Suprapubic skin (tissue), 4 donors: ENCODE measurements at regions not wholly inside any gene's neighbourhood (a gene's known extent, or its start where the extent isn't known, plus 50 kb on each side); places are given as distances from the start of the nearest gene placed in this dataset.

Experiments used
- DNase-seq, 2 donors: peaks; one replicate each; pipeline ENCODE4 v3.0.0-alpha.2; 2019; ENCODE audit warnings: low spot score in 2 of 2
- H3K27ac ChIP-seq: fragments of 200-600 bp; sonication (generic); one replicate; pipeline ENCODE4 v1.5.1; 2019
- H3K27me3 ChIP-seq: fragments of 200-600 bp; sonication (generic); one replicate; pipeline ENCODE4 v1.5.1; 2019
- H3K36me3 ChIP-seq: fragments of 200-600 bp; sonication (generic); one replicate; pipeline ENCODE4 v1.5.1; 2019
- H3K4me1 ChIP-seq: fragments of 200-600 bp; sonication (generic); one replicate; pipeline ENCODE4 v1.5.1; 2019
- H3K4me3 ChIP-seq: fragments of 200-600 bp; sonication (generic); one replicate; pipeline ENCODE4 v1.5.1; 2019; ENCODE audit warnings: mild to moderate bottlenecking
- H3K9me3 ChIP-seq: fragments of 200-600 bp; sonication (generic); one replicate; pipeline ENCODE4 v1.5.1; 2019
- EP300 ChIP-seq: sonication (generic); formaldehyde crosslinking; IDR thresholded peaks from one replicate; pipeline ENCODE4 v1.6.1; 2017; ENCODE audit warnings: antibody characterized with exemption
- POLR2A ChIP-seq, 2 donors: fragments of 450-650 bp; IDR thresholded peaks; one replicate each; pipeline ENCODE4 v1.6.1; 2017; ENCODE audit warnings: antibody characterized with exemption in 2 of 2, mild to moderate bottlenecking in 2 of 2, moderate library complexity in 2 of 2
- POLR2AphosphoS5 ChIP-seq, 3 donors: sonication (generic); formaldehyde crosslinking; IDR thresholded peaks; one replicate each; pipeline ENCODE4 v1.6.1; 2017; ENCODE audit warnings: antibody characterized with exemption in 3 of 3
- WGBS: methylation state at CpG from one replicate; pipeline ENCODE4 v1.1.5; 2018; 5-methylcytosine and 5-hydroxymethylcytosine counted together
- TF ChIP-seq, protein P1 (sequence below), 2 donors: fragments of 200-600 bp in 1 of 2; fragments of 450-650 bp in 1 of 2; sonication (generic) in 1 of 2; IDR thresholded peaks; one replicate each; pipeline ENCODE4 v1.5.1; 2016 to 2019; ENCODE audit warnings: antibody characterized with exemption in 2 of 2, mild to moderate bottlenecking in 1 of 2, moderate library complexity in 1 of 2

DNA sequence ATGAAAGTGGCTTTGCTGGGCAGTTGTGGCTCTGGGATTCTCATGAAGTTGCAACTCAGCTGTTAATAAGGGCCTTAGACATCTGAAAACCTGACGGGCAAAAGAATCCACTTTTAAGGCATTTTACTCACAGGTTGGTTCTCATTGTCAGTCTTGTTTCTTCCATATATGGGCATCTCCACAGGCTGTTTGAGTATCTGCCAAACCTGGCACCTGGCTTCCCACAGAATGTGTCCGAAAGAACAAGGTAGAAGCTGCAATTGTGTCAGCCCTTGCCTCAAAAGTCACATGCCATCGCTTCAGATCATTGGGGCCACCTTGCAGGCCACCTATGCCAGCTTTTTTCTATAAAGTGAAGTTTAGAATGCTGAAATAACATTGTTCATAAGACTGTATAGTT, 102.4 kb downstream of the KCTD12 start:
- no peak overlapping the region for H3K27ac ChIP-seq
- H3K9me3 ChIP-seq: no peaks in the 10 kb centered on the region
- H3K27me3 ChIP-seq: no peaks in the 10 kb centered on the region
- no peak for TF ChIP-seq POLR2AphosphoS5 (IDR thresholded peaks at IDR 0.05)
- TF ChIP-seq POLR2A (IDR thresholded peaks at IDR 0.05): no peak
- no peak for TF ChIP-seq EP300
- TF ChIP-seq, protein P1, sequence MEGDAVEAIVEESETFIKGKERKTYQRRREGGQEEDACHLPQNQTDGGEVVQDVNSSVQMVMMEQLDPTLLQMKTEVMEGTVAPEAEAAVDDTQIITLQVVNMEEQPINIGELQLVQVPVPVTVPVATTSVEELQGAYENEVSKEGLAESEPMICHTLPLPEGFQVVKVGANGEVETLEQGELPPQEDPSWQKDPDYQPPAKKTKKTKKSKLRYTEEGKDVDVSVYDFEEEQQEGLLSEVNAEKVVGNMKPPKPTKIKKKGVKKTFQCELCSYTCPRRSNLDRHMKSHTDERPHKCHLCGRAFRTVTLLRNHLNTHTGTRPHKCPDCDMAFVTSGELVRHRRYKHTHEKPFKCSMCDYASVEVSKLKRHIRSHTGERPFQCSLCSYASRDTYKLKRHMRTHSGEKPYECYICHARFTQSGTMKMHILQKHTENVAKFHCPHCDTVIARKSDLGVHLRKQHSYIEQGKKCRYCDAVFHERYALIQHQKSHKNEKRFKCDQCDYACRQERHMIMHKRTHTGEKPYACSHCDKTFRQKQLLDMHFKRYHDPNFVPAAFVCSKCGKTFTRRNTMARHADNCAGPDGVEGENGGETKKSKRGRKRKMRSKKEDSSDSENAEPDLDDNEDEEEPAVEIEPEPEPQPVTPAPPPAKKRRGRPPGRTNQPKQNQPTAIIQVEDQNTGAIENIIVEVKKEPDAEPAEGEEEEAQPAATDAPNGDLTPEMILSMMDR (IDR thresholded peaks at IDR 0.05): no peak
- H3K4me3 ChIP-seq: no peak overlapping the region
- DNase-seq: no peak
- no peaks in the 10 kb centered on the region for H3K36me3 ChIP-seq
- H3K4me1 ChIP-seq: no peaks in the 10 kb centered on the region
- WGBS: 68% methylated on average over 3 of the region's 3 CpGs

DNA sequence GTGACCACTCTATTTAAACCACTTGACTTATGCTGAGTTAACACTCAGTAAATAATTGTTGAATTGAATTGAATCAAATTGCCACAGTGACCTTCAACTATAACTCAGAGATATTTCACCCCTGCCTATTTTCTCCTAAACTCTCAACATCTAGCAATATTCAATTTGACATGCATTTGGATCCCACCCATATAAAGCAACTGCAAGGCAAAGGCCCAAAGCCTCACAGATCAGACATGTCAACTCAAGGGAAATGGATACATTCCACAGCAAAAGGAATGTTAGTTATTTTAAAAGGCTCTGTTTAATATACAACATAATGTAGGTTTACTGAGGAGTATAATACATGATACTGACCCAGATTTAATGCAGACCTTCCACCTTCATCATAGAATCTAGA, 107.4 kb downstream of the KCTD12 start:
- DNase-seq: no peak
- Histone ChIP-seq H3K9me3 (no peaks in the 10 kb centered on the region), H3K27me3 (no peaks in the 10 kb centered on the region), H3K36me3 (no peaks in the 10 kb centered on the region), H3K4me1 (no peaks in the 10 kb centered on the region), H3K4me3 (no peak overlapping the region), H3K27ac (no peak overlapping the region)
- TF ChIP-seq, protein P1 (IDR thresholded peaks at IDR 0.05): no peak
- no peak for TF ChIP-seq POLR2A (IDR thresholded peaks at IDR 0.05)
- TF ChIP-seq POLR2AphosphoS5 (IDR thresholded peaks at IDR 0.05): no peak
- TF ChIP-seq EP300: no peak

DNA sequence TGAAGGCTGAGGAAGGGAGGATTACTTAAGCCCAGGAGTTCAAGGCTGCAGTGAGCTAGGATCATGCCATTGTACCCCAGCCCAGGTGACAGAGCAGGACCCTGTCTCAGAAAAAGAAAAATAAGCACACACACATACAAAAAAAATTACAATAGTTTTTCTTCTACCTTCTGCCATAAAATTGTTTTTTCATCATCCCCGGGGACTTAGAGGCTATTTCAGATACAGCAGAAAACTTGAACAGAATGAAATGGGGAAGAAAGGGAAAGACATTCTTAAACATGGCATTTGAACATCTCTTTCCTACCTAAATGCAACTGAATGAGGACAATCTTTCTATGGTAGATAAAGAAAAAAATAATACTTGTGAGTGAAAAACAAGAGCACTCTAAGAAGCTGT, 109.1 kb downstream of the KCTD12 start:
- no peak overlapping the region for H3K27ac ChIP-seq
- H3K4me1 ChIP-seq: peaks cover 4% of the 10 kb centered on the region
- H3K36me3 ChIP-seq: no peaks in the 10 kb centered on the region
- H3K4me3 ChIP-seq: no peak overlapping the region
- no peak for DNase-seq
- no peaks in the 10 kb centered on the region for H3K27me3 ChIP-seq
- no peak for TF ChIP-seq POLR2AphosphoS5 (IDR thresholded peaks at IDR 0.05)
- no peak for TF ChIP-seq EP300
- TF ChIP-seq, protein P1 (IDR thresholded peaks at IDR 0.05): no peak
- TF ChIP-seq POLR2A (IDR thresholded peaks at IDR 0.05): no peak
- H3K9me3 ChIP-seq: no peaks in the 10 kb centered on the region
- WGBS: 100% methylated on average over 1 of the region's 1 CpG

DNA sequence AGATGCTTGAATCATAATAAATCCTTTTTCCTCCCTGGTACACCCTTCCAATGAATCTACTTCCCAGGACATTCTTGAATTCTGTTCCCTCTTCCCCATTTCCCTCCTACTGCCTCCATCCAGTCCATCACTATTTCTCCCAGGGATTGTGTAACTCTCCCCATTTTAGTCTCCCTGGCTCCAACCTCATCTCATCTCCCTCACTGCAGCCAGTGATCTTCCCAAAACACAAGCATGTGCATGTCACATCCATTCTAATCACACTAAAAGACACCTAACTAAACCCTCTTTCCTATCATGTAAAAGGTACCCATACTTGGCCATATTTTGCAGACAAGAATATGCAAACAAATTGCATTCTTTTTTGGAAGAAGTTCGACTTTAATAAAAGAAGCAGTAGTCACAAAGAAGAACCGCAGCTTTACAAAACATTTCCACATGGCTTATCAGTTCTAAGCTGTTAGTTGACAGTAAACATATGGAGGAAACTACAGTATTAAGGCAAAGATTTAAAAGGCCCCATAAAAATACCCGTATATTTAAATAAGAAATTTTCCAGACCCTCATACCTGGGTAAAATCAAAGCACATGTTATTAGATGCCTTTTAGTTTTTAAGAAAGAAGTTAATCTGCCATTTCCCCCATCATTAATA, 111.0 kb downstream of the KCTD12 start:
- no peaks in the 10 kb centered on the region for H3K27me3 ChIP-seq
- TF ChIP-seq, protein P1 (IDR thresholded peaks at IDR 0.05): no peak
- TF ChIP-seq POLR2A (IDR thresholded peaks at IDR 0.05) (no peak), EP300 (no peak), POLR2AphosphoS5 (IDR thresholded peaks at IDR 0.05) (no peak)

DNA sequence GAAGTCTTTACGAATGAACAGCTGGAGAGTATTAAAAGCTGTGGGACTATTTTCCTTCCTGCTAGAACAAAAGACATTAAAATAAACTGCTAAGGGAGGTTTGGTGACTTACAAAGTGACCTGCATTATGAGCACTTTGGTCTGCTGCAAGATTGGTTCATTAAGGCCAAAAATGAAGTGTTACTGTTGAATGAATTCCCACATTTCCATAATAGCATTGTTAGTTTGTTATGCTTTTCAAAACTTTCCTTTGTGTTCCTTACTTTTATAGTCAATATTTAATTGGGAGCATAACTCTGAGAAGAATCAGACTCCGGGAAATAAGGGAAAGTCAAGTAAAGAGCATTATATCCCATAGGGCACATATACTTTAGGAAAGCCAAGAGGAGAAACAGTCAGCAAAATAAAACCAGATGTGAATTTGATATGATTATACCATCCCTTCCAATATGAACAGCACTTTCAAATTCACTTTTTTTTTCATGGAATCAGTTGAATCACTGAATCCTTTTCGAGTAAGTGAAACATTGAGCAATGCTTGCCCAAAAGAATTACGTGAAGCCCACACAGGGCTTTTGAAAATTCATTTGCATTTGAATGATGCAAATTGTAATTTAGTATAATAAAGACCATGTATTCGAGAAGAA, 112.6 kb downstream of the KCTD12 start:
- H3K36me3 ChIP-seq: no peaks in the 10 kb centered on the region
- H3K27me3 ChIP-seq: no peaks in the 10 kb centered on the region
- no peak for DNase-seq
- WGBS: 68% methylated on average over 5 of the region's 5 CpGs
- no peaks in the 10 kb centered on the region for H3K9me3 ChIP-seq
- H3K4me3 ChIP-seq: no peak overlapping the region
- TF ChIP-seq, protein P1 (IDR thresholded peaks at IDR 0.05): no peak
- TF ChIP-seq POLR2AphosphoS5 (IDR thresholded peaks at IDR 0.05) (no peak), EP300 (no peak), POLR2A (IDR thresholded peaks at IDR 0.05) (no peak)
- H3K27ac ChIP-seq: peak overlapping the region; percentile 10
- peaks cover 16% of the 10 kb centered on the region for H3K4me1 ChIP-seq

More for the DNA sequence above, 111.0 kb downstream of the KCTD12 start:
- no peak overlapping the region for H3K27ac ChIP-seq
- no peaks in the 10 kb centered on the region for H3K9me3 ChIP-seq
- peaks cover 4% of the 10 kb centered on the region for H3K4me1 ChIP-seq
- no peak for DNase-seq
- no peak overlapping the region for H3K4me3 ChIP-seq
- WGBS: 64% methylated on average over 3 of the region's 3 CpGs
- no peaks in the 10 kb centered on the region for H3K36me3 ChIP-seq
